NCI-H2029 (cell line): ENCODE measurements at regions not wholly inside any gene's neighbourhood (a gene's known extent, or its start where the extent isn't known, plus 50 kb on each side); places are given as distances from the start of the nearest gene placed in this dataset.

ENCODE experiments used
- DNase-seq: peaks from one replicate; lab custom pipeline; 2025; lab: John Stamatoyannopoulos, UW

GRCh38 chr10:36211856-36212255 lies 569.8 kb upstream of the FZD8 start:
- no peak for DNase-seq

- DNase-seq, result no peak
Observed at GRCh38 chr10:36209480-36209879, 567.4 kb upstream of the FZD8 start.

GRCh38 chr10:36202881-36203280 lies 560.8 kb upstream of the FZD8 start:
- no peak for DNase-seq

- no peak for DNase-seq
Observed at GRCh38 chr10:36200577-36200976, 558.5 kb upstream of the FZD8 start.

- no peak for DNase-seq
Observed at GRCh38 chr10:36198322-36198721, 556.2 kb upstream of the FZD8 start.

- DNase-seq, result no peak
Observed at GRCh38 chr10:36195364-36195763, 553.3 kb upstream of the FZD8 start.

GRCh38 chr10:36194276-36194675 lies 552.2 kb upstream of the FZD8 start:
- DNase-seq, result no peak

GRCh38 chr10:36191009-36191408 lies 548.9 kb upstream of the FZD8 start:
- DNase-seq, result no peak

- DNase-seq, result no peak
Observed at GRCh38 chr10:36188461-36188860, 546.4 kb upstream of the FZD8 start.

- no peak for DNase-seq
Observed at GRCh38 chr10:36188080-36188453, 546.0 kb upstream of the FZD8 start.

- DNase-seq, result no peak
Observed at GRCh38 chr10:36187380-36188079, 545.4 kb upstream of the FZD8 start.

GRCh38 chr10:36185097-36185496 lies 543.0 kb upstream of the FZD8 start:
- no peak for DNase-seq

- no peak for DNase-seq
Observed at GRCh38 chr10:36183726-36184125, 541.6 kb upstream of the FZD8 start.

- DNase-seq, result no peak
Observed at GRCh38 chr10:36183056-36183455, 541.0 kb upstream of the FZD8 start.

- no peak for DNase-seq
Observed at GRCh38 chr10:36182606-36183005, 540.5 kb upstream of the FZD8 start.

- DNase-seq, result no peak
Observed at GRCh38 chr10:36182179-36182566, 540.1 kb upstream of the FZD8 start.

GRCh38 chr10:36181426-36182178 lies 539.5 kb upstream of the FZD8 start:
- DNase-seq, result no peak

GRCh38 chr10:36178616-36179015 lies 536.5 kb upstream of the FZD8 start:
- DNase-seq, result no peak

- DNase-seq, result no peak
Observed at GRCh38 chr10:36177071-36177470, 535.0 kb upstream of the FZD8 start.

GRCh38 chr10:36175954-36176353 lies 533.9 kb upstream of the FZD8 start:
- no peak for DNase-seq

GRCh38 chr10:36173364-36173763 lies 531.3 kb upstream of the FZD8 start:
- no peak for DNase-seq

- no peak for DNase-seq
Observed at GRCh38 chr10:36171953-36172940, 530.2 kb upstream of the FZD8 start.

- DNase-seq, result no peak
Observed at GRCh38 chr10:36171556-36171952, 529.5 kb upstream of the FZD8 start.
